Transverse colon (tissue), 4 donors: ENCODE measurements at regions not wholly inside any gene's neighbourhood (a gene's known extent, or its start where the extent isn't known, plus 50 kb on each side); places are given as distances from the start of the nearest gene placed in this dataset.

Experiments
- POLR2A ChIP-seq: fragments of 450-650 bp; IDR thresholded peaks from one replicate; pipeline ENCODE4 v1.6.1; 2016; ENCODE audit warnings: antibody characterized with exemption, mild to moderate bottlenecking, moderate library complexity
- POLR2AphosphoS5 ChIP-seq, 3 donors: sonication (generic); formaldehyde crosslinking; IDR thresholded peaks; one replicate each; pipeline ENCODE4 v1.6.1; 2016; ENCODE audit warnings: antibody characterized with exemption in 3 of 3
- TF ChIP-seq, protein P1 (sequence below), 5 experiments: fragments of 200-600 bp in 3 of 5; fragments of 450-650 bp in 2 of 5; sonication (generic) in 3 of 5; IDR thresholded peaks; 1 replicate in 2 of 5; 2 replicates in 3 of 5; pipeline ENCODE4 v1.5.1; 2016 to 2017; ENCODE audit warnings: antibody characterized with exemption in 5 of 5, inconsistent platforms in 3 of 5, mild to moderate bottlenecking in 2 of 5, moderate library complexity in 1 of 5

DNA sequence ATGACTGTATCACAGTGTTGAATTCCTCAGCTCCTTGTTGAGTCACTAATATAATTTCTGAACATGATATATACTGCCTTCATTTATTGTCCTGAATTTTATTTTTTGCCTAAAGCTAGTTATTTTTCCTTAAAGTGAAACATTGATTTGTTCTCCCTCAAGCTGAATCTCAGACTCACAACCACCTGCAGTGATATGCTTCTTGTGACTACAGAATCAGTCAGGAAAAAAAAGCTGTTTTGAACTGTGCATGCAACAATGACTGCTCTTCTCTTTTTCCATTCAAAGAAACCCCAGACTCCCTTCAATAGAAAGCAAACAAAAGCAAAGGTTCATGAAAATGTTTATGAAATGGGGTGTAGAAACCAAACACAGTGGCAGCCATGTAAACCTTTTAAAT is 470.2 kb upstream of the CHD1 start:
- TF ChIP-seq, protein P1, sequence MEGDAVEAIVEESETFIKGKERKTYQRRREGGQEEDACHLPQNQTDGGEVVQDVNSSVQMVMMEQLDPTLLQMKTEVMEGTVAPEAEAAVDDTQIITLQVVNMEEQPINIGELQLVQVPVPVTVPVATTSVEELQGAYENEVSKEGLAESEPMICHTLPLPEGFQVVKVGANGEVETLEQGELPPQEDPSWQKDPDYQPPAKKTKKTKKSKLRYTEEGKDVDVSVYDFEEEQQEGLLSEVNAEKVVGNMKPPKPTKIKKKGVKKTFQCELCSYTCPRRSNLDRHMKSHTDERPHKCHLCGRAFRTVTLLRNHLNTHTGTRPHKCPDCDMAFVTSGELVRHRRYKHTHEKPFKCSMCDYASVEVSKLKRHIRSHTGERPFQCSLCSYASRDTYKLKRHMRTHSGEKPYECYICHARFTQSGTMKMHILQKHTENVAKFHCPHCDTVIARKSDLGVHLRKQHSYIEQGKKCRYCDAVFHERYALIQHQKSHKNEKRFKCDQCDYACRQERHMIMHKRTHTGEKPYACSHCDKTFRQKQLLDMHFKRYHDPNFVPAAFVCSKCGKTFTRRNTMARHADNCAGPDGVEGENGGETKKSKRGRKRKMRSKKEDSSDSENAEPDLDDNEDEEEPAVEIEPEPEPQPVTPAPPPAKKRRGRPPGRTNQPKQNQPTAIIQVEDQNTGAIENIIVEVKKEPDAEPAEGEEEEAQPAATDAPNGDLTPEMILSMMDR (IDR thresholded peaks at IDR 0.05): no peak
- TF ChIP-seq POLR2AphosphoS5 (IDR thresholded peaks at IDR 0.05): no peak
- no peak for TF ChIP-seq POLR2A
